Suppressor macrophage treated with lipopolysaccharide for 1 hour (primary cell): ENCODE measurements at regions not wholly inside any gene's neighbourhood (a gene's known extent, or its start where the extent isn't known, plus 50 kb on each side); places are given as distances from the start of the nearest gene placed in this dataset.

ENCODE experiments used
- DNase-seq, 3 donors: peaks; one replicate each; pipeline ENCODE4 v3.0.0-alpha.2; 2020 to 2022

GRCh38 chr11:70862093-70862492 lies 390.3 kb downstream of the SHANK2 start:
- DNase-seq: no peak

- DNase-seq: no peak
Observed at GRCh38 chr11:70863186-70863585, 389.2 kb downstream of the SHANK2 start.

GRCh38 chr11:70863993-70864392 lies 388.4 kb downstream of the SHANK2 start:
- no peak for DNase-seq

- DNase-seq: no peak
Observed at GRCh38 chr11:70865356-70865755, 387.0 kb downstream of the SHANK2 start.

GRCh38 chr11:70866834-70867233 lies 385.5 kb downstream of the SHANK2 start:
- DNase-seq: no peak

GRCh38 chr11:70867281-70868047 lies 384.9 kb downstream of the SHANK2 start:
- no peak for DNase-seq

- no peak for DNase-seq
Observed at GRCh38 chr11:70868341-70868885, 384.0 kb downstream of the SHANK2 start.

GRCh38 chr11:70869054-70869453 lies 383.3 kb downstream of the SHANK2 start:
- no peak for DNase-seq

GRCh38 chr11:70871881-70872280 lies 380.5 kb downstream of the SHANK2 start:
- DNase-seq: no peak

GRCh38 chr11:70872299-70872698 lies 380.1 kb downstream of the SHANK2 start:
- DNase-seq: no peak

- no peak for DNase-seq
Observed at GRCh38 chr11:70872955-70873735, 379.2 kb downstream of the SHANK2 start.

GRCh38 chr11:70873736-70874412 lies 378.5 kb downstream of the SHANK2 start:
- no peak for DNase-seq

GRCh38 chr11:70876685-70877084 lies 375.7 kb downstream of the SHANK2 start:
- DNase-seq: no peak

GRCh38 chr11:70877151-70877550 lies 375.2 kb downstream of the SHANK2 start:
- no peak for DNase-seq

- DNase-seq: no peak
Observed at GRCh38 chr11:70878366-70878765, 374.0 kb downstream of the SHANK2 start.

- DNase-seq: no peak
Observed at GRCh38 chr11:70879601-70880285, 372.6 kb downstream of the SHANK2 start.

- DNase-seq: no peak
Observed at GRCh38 chr11:70880416-70880815, 372.0 kb downstream of the SHANK2 start.

- no peak for DNase-seq
Observed at GRCh38 chr11:70881948-70882715, 370.2 kb downstream of the SHANK2 start.

- no peak for DNase-seq
Observed at GRCh38 chr11:70882716-70883085, 369.7 kb downstream of the SHANK2 start.

GRCh38 chr11:70883323-70883940 lies 368.9 kb downstream of the SHANK2 start:
- no peak for DNase-seq

GRCh38 chr11:70883973-70884623 lies 368.3 kb downstream of the SHANK2 start:
- no peak for DNase-seq
